ENCODE measurements at regions not wholly inside any gene's neighbourhood (a gene's known extent, or its start where the extent isn't known, plus 50 kb on each side); places are given as distances from the start of the nearest gene placed in this dataset.
"Not testable (repeated sequence)": the region's sequence is repeated elsewhere in the genome, so short reads cannot be mapped to it uniquely, and the experiment has no call there.

- not testable (repeated sequence) for TF ChIP-seq CTCF, POLR2A, POLR2AphosphoS5 (IDR thresholded peaks at IDR 0.05)
Observed at GRCh38 chr12:94816746-94817145, 166.4 kb upstream of the TMCC3 start.

All from suprapubic skin (tissue), 4 donors.